ENCODE measurements at regions not wholly inside any gene's neighbourhood (a gene's known extent, or its start where the extent isn't known, plus 50 kb on each side); places are given as distances from the start of the nearest gene placed in this dataset.

DNA sequence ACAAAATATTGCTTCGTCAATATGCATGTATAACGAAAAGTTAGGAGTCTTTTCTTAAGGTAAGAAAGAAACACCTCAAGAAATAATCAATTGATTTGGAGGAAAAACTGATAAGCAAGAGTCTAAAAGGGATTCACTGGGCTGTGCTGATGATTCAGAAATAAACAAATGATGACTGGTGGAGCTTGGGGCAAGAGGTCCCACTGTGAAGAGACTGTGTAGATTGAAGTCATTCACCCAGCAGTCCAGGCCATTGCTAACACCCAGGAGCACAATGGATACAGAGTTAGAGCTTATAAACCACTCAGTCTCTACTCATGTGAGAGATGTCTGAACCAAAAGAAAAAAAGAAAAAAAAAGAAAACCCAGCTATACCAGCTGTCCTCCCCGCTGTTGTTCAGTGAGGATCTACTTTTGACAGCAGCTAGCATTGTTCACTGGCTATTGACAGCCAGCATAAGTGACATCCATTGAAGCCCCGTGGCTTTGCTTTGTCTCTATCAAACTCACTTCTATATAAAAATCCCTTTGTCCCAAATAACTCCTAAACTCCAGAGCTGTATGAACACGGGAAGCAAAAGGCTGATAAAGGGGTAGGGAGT, 255.5 kb downstream of the KCTD12 start:
- H3K9me1 ChIP-seq (replicated peaks; ENCODE audit: control insufficient read depth, extremely low read depth, insufficient read depth, low read length), result no peaks in the 10 kb centered on the region
- intact Hi-C loops (cut with micrococcal nuclease), result no loop called here
- ChIA-PET CTCF (interaction anchor here (1.2 kb wide), 1 partner anchor 37 kb away, joined by 3 read pairs; no protein-coding TSS in a partner anchor), POLR2A (no interaction called here)
- H3K4me3 ChIP-seq (replicated peaks in 1 of 3; ENCODE audit: insufficient read depth in 1 of 3, low read depth in 1 of 3, low read length in 3 of 3), result no peak overlapping the region
- H3K27me3 ChIP-seq (ENCODE audit: control insufficient read depth in 2 of 2, insufficient read depth in 2 of 2, low read length in 2 of 2), result peaks cover 0 to 9% of the 10 kb centered on the region in 2 experiments
- H2AFZ ChIP-seq (ENCODE audit: low read depth, low read length), result no peak overlapping the region
- TF ChIP-seq JUN (IDR thresholded peaks at IDR 0.05; ENCODE audit: borderline replicate concordance, insufficient read depth, insufficient read length, low read depth) (no peak), GATA2 (IDR thresholded peaks at IDR 0.05; ENCODE audit: insufficient read depth, insufficient read length, low read depth, low read length) (no peak), MYC (IDR thresholded peaks at IDR 0.05; ENCODE audit: low read depth, low read length) (no peak), FOS (IDR thresholded peaks at IDR 0.05; ENCODE audit: borderline replicate concordance, insufficient read depth, low read length) (no peak), POLR2A (IDR thresholded peaks at IDR 0.05; ENCODE audit: low read depth, low read length) (no peak), POLR2AphosphoS5 (IDR thresholded peaks at IDR 0.05; ENCODE audit: insufficient read depth, low read depth, low read length) (no peak), EZH2 (IDR thresholded peaks at IDR 0.05; ENCODE audit: borderline replicate concordance, low read depth, low read length, severe bottlenecking) (no peak)
- TF ChIP-seq, protein P1, sequence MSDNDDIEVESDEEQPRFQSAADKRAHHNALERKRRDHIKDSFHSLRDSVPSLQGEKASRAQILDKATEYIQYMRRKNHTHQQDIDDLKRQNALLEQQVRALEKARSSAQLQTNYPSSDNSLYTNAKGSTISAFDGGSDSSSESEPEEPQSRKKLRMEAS (IDR thresholded peaks at IDR 0.05; ENCODE audit: insufficient read depth, insufficient read length), result no peak
- TF ChIP-seq, protein P2, sequence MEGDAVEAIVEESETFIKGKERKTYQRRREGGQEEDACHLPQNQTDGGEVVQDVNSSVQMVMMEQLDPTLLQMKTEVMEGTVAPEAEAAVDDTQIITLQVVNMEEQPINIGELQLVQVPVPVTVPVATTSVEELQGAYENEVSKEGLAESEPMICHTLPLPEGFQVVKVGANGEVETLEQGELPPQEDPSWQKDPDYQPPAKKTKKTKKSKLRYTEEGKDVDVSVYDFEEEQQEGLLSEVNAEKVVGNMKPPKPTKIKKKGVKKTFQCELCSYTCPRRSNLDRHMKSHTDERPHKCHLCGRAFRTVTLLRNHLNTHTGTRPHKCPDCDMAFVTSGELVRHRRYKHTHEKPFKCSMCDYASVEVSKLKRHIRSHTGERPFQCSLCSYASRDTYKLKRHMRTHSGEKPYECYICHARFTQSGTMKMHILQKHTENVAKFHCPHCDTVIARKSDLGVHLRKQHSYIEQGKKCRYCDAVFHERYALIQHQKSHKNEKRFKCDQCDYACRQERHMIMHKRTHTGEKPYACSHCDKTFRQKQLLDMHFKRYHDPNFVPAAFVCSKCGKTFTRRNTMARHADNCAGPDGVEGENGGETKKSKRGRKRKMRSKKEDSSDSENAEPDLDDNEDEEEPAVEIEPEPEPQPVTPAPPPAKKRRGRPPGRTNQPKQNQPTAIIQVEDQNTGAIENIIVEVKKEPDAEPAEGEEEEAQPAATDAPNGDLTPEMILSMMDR (IDR thresholded peaks at IDR 0.05; ENCODE audit: extremely low read depth in 1 of 2, insufficient read depth in 1 of 2, low read depth in 1 of 2, low read length in 2 of 2), result no peak
- no peak for DNase-seq (ENCODE audit: low read depth, low spot score)
- no peaks in the 10 kb centered on the region for H3K36me3 ChIP-seq (ENCODE audit: control insufficient read depth in 2 of 2, extremely low read depth in 1 of 2, insufficient read depth in 2 of 2, low read length in 2 of 2)
- BruUV-seq (replicated peaks), result no TSS peak
- H3K79me2 ChIP-seq (ENCODE audit: control insufficient read depth, insufficient read depth, low read length), result no peaks in the 10 kb centered on the region
- no peaks in the 10 kb centered on the region for H3K9me3 ChIP-seq (replicated peaks; ENCODE audit: control insufficient read depth, insufficient read depth, low read length)
- no peak overlapping the region for H3K9ac ChIP-seq (replicated peaks; ENCODE audit: extremely low read depth, insufficient read depth, low read length)
- dilution Hi-C loops (cut with MboI; ENCODE audit: extremely low pct_ligation_motif_present, low sequenced_read_pairs), result no loop called here
- no peak for FAIRE-seq
- no peaks in the 10 kb centered on the region for H4K20me1 ChIP-seq (replicated peaks; ENCODE audit: control insufficient read depth, extremely low read depth, insufficient read depth, low read length)
- H3K27ac ChIP-seq (ENCODE audit: insufficient read depth, low read depth, low read length), result no peak overlapping the region
- no peak overlapping the region for H3K4me2 ChIP-seq (ENCODE audit: insufficient read depth, low read length)
- H3K4me1 ChIP-seq (ENCODE audit: control insufficient read depth, extremely low read depth, insufficient read depth, low read length), result no peaks in the 10 kb centered on the region

Measured in endothelial cell of umbilical vein (primary cell).